HEK293T (cell line): ENCODE measurements at regions not wholly inside any gene's neighbourhood (a gene's known extent, or its start where the extent isn't known, plus 50 kb on each side); places are given as distances from the start of the nearest gene placed in this dataset.

Experiments used
- ELF4 ChIP-seq: fragments of 450-650 bp; IDR thresholded peaks from 2 replicates; pipeline ENCODE4 v1.6.1; 2017; ENCODE audit warnings: antibody characterized with exemption
- FOXA1 ChIP-seq: fragments of 450-650 bp; IDR thresholded peaks from 2 replicates; pipeline ENCODE4 v1.6.1; 2016; ENCODE audit warnings: mild to moderate bottlenecking
- FOXK2 ChIP-seq: fragments of 450-650 bp; IDR thresholded peaks from 2 replicates; pipeline ENCODE4 v1.6.1; 2016; ENCODE audit warnings: mild to moderate bottlenecking
- HDGF ChIP-seq: fragments of 450-650 bp; IDR thresholded peaks from 2 replicates; pipeline ENCODE4 v1.6.1; 2017; ENCODE audit warnings: antibody characterized with exemption, borderline replicate concordance
- L3MBTL2 ChIP-seq: fragments of 450-650 bp; conservative IDR thresholded peaks from 2 replicates; pipeline ENCODE4 v1.6.1; 2016; ENCODE audit warnings: mild to moderate bottlenecking
- NFRKB ChIP-seq: fragments of 450-650 bp; IDR thresholded peaks from 2 replicates; pipeline ENCODE4 v1.6.1; 2016; ENCODE audit warnings: mild to moderate bottlenecking, moderate library complexity
- SP1 ChIP-seq: fragments of 450-650 bp; IDR thresholded peaks from 2 replicates; pipeline ENCODE4 v1.6.1; 2017

- TF ChIP-seq ELF4 (no peak), FOXK2 (no peak), HDGF (no peak), L3MBTL2 (no peak), SP1 (no peak), NFRKB (no peak), FOXA1 (no peak)
Observed at GRCh38 chr4:145346081-145346480, 135.6 kb upstream of the SMAD1 start.
